DLD1 (cell line): ENCODE measurements at regions not wholly inside any gene's neighbourhood (a gene's known extent, or its start where the extent isn't known, plus 50 kb on each side); places are given as distances from the start of the nearest gene placed in this dataset.

Experiments used
- in situ Hi-C: cut with HindIII; loops from 2 replicates; pipeline ENCODE4 v1.10.0; 2017; ENCODE audit warnings: low sequenced_read_pairs

GRCh38 chr3:111311126-111311525 is 230.9 kb upstream of the CD96 start:
- in situ Hi-C loops = no loop called here

- in situ Hi-C loops = no loop called here
These were observed 230.2 kb upstream of the CD96 start for GRCh38 chr3:111311709-111312235.

GRCh38 chr3:111314181-111314873 is 227.7 kb upstream of the CD96 start:
- in situ Hi-C loops = no loop called here

DNA sequence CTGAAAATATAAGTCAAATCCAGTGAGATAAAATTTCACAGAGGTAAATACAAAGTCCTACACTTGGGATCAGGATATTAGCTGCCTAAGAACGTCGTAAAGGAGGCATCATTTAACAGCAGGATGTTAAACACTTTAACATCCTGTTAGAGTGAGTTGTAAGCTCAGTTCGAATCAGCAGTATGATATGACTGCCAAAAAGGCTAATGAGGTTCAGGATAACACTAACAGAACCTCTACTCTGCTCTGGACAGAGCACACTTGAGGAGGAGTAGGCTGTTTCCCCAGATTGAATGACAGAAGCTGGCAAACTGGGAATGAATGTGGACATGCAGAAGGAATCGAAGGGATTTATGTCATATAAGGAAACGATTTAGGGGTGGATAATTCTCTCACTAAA is 227.1 kb upstream of the CD96 start:
- in situ Hi-C loops = no loop called here

- in situ Hi-C loops = no loop called here
These were observed 225.9 kb upstream of the CD96 start for GRCh38 chr3:111315930-111316587.

GRCh38 chr3:111318289-111318688 is 223.7 kb upstream of the CD96 start:
- in situ Hi-C loops = no loop called here

DNA sequence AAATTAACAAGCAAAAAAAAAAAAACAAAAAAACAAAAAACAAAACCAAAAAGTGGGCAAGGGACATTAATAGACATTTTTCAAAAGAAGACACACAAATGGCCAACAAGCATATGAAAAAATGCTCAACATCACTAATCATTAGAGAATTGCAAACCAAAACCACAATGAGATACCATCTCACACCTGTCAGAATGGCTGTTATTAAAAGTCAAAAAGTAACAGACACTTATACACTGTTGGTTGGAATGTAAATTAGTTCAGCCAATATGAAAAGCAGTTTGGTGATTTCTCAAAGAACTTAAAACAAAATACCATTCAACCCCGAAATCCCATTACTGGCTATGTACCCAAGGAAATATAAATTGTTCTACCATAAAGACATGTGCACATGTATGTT is 222.4 kb upstream of the CD96 start:
- in situ Hi-C loops = no loop called here

- in situ Hi-C loops = no loop called here
These were observed 220.2 kb upstream of the CD96 start for GRCh38 chr3:111321786-111322185.

- in situ Hi-C loops = no loop called here
These were observed 219.0 kb upstream of the CD96 start for GRCh38 chr3:111323019-111323418.

- in situ Hi-C loops = no loop called here
These were observed 217.8 kb upstream of the CD96 start for GRCh38 chr3:111324151-111324550.

- in situ Hi-C loops = no loop called here
These were observed 217.4 kb upstream of the CD96 start for GRCh38 chr3:111324645-111325044.

DNA sequence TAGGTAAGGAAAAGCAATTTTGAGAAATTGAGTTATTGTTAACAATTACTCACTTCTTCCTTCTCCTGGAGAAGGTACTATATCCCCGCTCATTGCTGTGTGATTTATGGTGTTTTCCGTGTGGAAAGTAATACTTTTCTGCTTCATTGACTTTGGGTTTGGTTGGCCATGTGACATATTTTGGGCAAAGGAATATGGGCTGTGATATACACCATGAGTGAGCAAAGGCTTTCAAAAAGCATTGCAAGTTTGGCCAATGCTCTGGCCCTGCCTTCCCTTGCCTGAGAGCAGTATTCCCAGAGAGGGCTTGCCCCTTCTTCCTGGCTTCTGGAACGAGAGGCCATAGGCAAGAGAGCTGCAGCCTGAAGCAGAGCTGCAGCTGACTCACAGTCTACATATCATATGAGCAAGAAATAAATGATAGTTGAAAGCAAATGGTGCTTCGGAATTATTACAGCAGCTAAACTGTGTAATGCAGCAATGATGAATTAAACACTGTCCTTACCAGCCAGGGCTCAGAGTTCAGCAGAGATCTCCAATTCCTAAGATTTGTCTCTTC is 216.8 kb upstream of the CD96 start:
- in situ Hi-C loops = no loop called here

DNA sequence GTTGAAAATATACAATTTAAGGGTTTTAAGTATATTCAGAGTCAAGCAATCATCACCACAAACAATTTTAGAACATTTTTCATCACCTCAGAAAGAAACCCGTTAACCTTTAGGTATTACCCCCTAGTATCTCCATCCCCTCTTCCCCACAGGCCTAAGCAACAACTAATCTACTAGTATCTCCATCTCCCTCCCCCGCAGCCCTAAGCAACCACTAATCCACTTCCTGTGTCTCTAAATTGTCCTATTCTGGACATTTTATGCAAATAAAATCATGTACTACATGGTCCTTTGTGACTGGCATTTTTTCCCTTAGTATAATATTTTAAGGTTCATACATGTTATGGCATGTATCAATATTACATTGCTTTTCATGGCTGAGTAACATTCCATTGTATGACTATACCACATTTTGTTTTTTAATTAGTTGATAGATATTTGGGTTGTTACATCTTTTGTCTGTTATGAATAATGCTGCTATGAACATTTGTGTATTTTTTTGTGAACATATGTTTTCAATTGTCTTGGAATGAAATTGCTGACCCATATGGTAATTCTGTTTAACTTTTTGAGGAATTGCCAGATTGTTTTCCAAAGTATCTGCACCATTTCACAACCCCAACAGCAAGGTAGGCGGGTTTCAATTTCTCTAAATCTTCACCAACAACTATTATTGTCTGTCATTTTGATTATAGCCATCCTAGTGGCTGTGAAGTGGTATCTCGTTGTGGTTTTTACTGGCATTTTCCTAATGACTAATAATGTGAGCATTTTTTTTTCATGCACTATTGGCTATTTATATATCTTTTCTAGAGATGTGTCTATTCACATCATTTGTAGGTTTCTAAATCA is 215.6 kb upstream of the CD96 start:
- in situ Hi-C loops = no loop called here

DNA sequence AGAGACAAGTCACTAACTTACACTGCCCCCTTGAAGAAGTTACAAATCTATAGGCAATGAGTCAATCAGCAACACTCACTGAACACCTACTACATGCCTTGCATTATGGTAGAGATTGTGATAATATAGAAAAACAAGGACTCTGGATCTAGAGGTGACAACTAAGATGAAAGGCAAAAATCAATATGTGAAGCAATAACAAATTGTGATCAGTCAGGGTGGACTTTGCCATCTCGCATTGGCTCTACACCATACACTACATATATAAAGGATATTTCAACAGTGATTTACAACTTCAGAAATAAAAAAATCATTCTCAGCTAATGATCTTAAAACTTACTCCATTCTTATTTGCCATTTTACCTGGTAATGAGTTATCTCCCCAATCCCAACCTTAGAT is 210.7 kb upstream of the CD96 start:
- in situ Hi-C loops = no loop called here

GRCh38 chr3:111331912-111332311 is 210.1 kb upstream of the CD96 start:
- in situ Hi-C loops = no loop called here

DNA sequence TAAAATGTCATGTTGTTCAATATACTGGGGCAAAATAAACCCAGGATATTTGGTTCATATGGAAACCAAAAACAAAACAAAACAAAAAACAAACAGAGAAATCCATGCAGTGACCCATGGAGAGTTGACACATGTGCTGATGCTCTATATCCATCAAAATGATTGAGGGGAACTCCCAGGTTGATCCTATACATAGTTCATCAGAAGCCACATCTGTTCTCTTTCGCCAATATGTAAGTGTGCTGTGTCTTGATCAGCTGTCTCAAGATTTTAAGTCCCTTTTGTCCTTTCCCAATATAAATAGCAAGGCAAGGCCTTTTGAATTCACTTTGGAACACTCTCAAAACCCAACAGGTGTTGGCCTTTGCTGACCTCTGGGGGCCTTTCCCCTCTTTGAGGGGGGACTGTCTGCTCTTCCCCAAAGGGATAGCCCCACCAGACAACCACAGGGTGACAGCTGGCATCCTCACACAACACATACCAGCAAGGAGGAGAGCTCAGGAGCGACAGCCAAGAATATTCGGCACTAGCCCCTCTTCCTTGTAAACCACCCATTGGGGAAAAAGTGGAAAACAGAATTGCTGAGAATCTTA is 209.4 kb upstream of the CD96 start:
- in situ Hi-C loops = no loop called here

DNA sequence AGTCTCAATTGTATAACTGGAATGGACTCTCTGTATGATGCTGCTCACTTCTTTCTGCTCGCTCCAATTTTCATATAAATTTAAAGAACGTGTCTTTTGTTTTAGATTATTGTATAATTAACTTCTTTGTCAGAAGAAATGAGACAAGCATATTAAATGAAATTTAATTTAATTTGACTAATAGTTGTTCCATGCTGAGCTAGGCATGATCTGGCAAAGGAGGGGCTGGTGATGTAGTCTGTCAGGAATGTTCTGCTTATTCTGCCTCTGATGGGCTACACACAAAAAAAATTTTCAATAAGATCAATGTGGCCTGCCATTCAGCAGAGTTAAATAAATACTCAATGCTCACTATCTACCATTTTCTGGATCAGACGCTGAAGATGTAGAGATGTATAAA is 208.4 kb upstream of the CD96 start:
- in situ Hi-C loops = no loop called here

DNA sequence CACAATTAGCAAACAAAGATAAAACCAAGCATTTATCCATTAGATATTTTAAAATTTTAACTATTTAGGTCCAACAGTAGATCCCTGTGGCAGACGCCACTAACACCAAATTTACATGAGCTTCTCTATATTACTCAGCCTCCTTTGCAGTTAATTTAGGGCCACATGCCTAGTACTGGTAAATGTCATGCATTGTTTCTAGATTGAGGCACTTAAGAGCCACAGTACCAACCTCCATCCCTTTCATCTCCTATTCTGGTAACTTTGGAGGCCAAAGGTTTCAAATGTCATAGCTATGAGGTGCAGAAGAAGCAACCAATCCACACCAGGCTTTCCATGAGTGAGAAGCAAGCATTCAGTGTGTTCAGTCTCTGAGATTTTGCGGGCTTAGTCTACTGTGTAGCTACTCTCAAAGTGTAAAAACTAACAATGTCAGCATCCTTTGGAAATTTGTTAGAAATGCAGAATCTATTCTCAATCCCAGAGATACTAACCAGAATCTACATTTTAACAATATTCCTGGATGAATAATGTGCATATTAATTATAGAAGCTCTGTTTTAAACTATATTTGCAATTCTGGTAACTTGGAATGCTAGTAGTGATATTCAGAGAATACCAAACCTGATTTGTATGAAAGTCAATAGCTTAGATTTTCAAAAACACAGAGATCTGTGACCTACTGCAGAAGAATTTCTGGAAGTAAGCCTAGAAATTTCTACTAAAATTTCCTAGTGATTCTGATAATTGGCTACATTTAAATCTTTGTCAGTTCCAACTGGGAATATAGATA is 206.3 kb upstream of the CD96 start:
- in situ Hi-C loops = no loop called here

GRCh38 chr3:111336511-111336910 is 205.5 kb upstream of the CD96 start:
- in situ Hi-C loops = no loop called here

GRCh38 chr3:111338059-111338698 is 203.8 kb upstream of the CD96 start:
- in situ Hi-C loops = no loop called here
